ENCODE measurements at regions not wholly inside any gene's neighbourhood (a gene's known extent, or its start where the extent isn't known, plus 50 kb on each side); places are given as distances from the start of the nearest gene placed in this dataset.
"Not testable (repeated sequence)": the region's sequence is repeated elsewhere in the genome, so short reads cannot be mapped to it uniquely, and the experiment has no call there.

DNA sequence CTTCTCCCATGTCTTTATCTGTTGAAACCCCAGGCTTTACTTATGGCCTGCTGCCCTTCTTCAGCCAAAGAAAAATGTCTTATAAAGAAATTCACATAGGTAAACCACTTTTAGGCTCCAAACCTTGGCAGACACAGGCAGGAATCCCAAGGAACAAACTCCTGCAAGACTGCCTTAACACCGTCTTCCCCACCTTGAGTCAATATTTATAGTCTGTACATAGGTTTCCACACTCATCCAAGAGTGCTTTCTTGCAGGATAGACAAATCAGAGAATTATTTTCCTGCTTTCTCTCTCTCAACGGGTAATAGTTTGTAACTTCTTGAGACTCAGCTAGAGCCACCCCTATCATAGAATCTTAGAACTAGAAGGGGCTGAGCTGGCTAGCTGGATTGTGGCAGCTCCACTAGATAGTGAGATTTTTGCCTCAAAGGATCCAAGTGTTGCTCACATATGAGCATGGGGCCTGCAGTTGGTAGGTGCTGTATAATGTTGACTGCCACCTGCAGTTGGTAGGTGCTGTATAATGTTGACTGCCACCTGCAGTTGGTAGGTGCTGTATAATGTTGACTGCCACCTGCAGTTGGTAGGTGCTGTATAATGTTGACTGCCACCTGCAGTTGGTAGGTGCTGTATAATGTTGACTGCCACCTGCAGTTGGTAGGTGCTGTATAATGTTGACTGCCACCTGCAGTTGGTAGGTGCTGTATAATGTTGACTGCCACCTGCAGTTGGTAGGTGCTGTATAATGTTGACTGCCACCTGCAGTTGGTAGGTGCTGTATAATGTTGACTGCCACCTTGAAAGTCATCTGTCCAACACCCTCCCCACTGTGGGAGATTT lies 142.5 kb downstream of the MINAR1 start:
- TF ChIP-seq GABPB1 (CRISPR knock-in tag; IDR thresholded peaks at IDR 0.05); NR3C1 (CRISPR knock-in tag; conservative IDR thresholded peaks at IDR 0.05; ENCODE audit: low read depth); ETV6 (CRISPR knock-in tag; IDR thresholded peaks at IDR 0.05); ZBTB21 (CRISPR knock-in tag; IDR thresholded peaks at IDR 0.05; ENCODE audit: borderline replicate concordance): not testable (repeated sequence)
- TF ChIP-seq, protein P1, sequence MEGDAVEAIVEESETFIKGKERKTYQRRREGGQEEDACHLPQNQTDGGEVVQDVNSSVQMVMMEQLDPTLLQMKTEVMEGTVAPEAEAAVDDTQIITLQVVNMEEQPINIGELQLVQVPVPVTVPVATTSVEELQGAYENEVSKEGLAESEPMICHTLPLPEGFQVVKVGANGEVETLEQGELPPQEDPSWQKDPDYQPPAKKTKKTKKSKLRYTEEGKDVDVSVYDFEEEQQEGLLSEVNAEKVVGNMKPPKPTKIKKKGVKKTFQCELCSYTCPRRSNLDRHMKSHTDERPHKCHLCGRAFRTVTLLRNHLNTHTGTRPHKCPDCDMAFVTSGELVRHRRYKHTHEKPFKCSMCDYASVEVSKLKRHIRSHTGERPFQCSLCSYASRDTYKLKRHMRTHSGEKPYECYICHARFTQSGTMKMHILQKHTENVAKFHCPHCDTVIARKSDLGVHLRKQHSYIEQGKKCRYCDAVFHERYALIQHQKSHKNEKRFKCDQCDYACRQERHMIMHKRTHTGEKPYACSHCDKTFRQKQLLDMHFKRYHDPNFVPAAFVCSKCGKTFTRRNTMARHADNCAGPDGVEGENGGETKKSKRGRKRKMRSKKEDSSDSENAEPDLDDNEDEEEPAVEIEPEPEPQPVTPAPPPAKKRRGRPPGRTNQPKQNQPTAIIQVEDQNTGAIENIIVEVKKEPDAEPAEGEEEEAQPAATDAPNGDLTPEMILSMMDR (IDR thresholded peaks at IDR 0.05): not testable (repeated sequence)

Data from WTC11 (cell line).